ENCODE measurements at regions not wholly inside any gene's neighbourhood (a gene's known extent, or its start where the extent isn't known, plus 50 kb on each side); places are given as distances from the start of the nearest gene placed in this dataset.

DNA sequence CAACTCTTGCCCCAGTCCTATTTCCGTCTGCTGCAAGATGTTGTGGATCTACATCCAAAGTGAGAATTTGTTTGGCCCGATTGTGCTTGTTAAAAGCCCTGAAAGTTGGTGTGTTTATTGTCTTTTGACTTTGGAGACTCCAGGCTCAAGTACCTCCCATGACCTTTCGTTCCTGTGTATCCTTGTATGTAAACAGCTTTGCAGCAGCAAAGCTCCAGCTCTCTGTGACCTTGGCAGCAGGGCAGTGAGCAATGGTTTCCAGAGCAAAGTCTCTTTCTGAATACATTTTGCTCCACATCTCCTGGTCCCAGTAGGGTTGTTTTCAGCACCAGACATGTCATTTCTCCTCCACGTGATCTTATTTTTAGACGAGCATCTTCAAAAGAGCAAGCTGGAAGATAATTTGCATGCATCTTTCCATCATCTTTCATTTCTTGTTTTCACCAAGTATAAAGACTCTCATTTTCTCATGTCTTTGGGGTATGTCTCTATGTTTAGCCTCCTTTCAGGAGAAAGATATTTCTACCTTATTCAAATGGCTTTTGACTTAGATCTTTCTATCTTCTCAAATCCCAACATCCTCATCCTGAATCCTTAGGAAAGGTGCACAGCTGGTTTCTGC, 68.1 kb upstream of the ERCC6L2 start:
- TF ChIP-seq, protein P1, sequence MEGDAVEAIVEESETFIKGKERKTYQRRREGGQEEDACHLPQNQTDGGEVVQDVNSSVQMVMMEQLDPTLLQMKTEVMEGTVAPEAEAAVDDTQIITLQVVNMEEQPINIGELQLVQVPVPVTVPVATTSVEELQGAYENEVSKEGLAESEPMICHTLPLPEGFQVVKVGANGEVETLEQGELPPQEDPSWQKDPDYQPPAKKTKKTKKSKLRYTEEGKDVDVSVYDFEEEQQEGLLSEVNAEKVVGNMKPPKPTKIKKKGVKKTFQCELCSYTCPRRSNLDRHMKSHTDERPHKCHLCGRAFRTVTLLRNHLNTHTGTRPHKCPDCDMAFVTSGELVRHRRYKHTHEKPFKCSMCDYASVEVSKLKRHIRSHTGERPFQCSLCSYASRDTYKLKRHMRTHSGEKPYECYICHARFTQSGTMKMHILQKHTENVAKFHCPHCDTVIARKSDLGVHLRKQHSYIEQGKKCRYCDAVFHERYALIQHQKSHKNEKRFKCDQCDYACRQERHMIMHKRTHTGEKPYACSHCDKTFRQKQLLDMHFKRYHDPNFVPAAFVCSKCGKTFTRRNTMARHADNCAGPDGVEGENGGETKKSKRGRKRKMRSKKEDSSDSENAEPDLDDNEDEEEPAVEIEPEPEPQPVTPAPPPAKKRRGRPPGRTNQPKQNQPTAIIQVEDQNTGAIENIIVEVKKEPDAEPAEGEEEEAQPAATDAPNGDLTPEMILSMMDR (conservative IDR thresholded peaks at IDR 0.05; ENCODE audit: low read depth, low read length): no peak
- no peak for TF ChIP-seq EZH2 (IDR thresholded peaks at IDR 0.05; ENCODE audit: borderline replicate concordance, low read depth, low read length, poor library complexity, severe bottlenecking)

Data from A673 (cell line).